ENCODE measurements at regions not wholly inside any gene's neighbourhood (a gene's known extent, or its start where the extent isn't known, plus 50 kb on each side); places are given as distances from the start of the nearest gene placed in this dataset.

DNA sequence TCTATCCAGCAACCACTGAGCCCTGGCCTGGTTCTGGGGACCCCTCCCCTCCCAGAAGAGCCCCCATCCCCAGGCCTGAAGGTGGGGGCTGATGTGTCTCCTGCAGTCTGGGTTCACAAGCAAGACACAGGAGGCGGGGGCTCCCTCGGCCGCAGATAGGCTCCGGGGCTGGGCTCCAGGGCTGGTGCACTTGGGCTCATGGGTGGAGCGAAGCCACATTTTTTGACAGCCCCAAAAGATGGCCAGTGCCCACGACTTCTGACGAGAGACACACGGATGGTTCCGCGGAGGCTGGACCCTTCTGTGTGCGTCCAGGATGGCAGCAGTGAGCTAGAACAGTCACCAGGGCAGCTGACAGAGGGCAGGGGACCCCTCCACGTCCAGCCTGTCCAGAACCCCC, 57.1 kb upstream of the GATA5 start:
- TF ChIP-seq CTCF (IDR thresholded peaks at IDR 0.05): no peak
- no peak for TF ChIP-seq POLR2A (IDR thresholded peaks at IDR 0.05)

All from uterus (tissue), 2 donors.